ENCODE measurements at regions not wholly inside any gene's neighbourhood (a gene's known extent, or its start where the extent isn't known, plus 50 kb on each side); places are given as distances from the start of the nearest gene placed in this dataset.

DNA sequence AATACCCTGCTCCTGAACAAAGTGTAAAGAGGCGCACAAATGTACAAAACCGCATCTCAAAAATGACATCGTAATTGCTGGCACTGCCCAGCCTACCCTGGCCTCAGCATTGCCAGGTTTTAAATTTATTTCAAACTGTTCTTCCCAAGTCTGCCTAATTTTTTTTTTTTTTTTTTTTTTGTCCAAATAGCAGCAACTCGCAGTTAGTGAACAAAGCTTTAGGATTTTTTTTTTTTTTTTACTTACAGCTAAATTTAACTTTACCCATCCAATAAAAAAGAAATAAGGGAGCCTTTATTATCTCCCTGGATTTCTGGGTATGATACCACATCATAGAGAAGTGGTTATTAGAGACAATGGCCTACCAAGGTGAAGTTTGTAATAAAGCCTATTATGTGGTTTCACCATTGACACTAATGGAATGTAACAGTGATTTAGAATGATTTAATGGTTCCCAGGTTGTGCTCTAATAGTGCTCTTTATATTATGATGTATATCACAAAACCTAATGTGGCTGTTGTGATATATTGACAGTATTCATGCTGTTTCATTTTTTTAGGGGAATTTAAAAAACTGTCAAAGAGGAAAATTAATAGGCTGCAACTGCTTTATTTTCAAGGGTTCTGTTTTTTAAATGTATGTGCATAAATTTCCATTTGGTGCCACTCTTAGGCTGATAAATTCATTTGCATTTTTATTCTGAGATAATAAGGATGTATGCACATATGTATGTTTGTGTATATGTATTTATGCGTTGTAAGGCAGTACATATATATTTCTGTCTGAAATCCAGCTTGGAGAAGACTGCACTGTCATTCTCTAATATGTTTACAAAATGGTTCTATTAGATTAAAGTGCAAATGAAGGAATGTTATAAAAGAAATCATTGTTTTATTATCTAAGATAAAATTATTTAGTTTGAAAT, 309.0 kb downstream of the TFEC start:
- H3K4me3 ChIP-seq (ENCODE audit: low read depth, low read length, poor library complexity, severe bottlenecking), result no peak overlapping the region
- H3K27ac ChIP-seq (ENCODE audit: low read depth, low read length, poor library complexity, severe bottlenecking), result no peak overlapping the region
- no peak for TF ChIP-seq EZH2phosphoT487 (IDR thresholded peaks at IDR 0.05; ENCODE audit: borderline replicate concordance, low read depth, low read length)
- TF ChIP-seq, protein P1, sequence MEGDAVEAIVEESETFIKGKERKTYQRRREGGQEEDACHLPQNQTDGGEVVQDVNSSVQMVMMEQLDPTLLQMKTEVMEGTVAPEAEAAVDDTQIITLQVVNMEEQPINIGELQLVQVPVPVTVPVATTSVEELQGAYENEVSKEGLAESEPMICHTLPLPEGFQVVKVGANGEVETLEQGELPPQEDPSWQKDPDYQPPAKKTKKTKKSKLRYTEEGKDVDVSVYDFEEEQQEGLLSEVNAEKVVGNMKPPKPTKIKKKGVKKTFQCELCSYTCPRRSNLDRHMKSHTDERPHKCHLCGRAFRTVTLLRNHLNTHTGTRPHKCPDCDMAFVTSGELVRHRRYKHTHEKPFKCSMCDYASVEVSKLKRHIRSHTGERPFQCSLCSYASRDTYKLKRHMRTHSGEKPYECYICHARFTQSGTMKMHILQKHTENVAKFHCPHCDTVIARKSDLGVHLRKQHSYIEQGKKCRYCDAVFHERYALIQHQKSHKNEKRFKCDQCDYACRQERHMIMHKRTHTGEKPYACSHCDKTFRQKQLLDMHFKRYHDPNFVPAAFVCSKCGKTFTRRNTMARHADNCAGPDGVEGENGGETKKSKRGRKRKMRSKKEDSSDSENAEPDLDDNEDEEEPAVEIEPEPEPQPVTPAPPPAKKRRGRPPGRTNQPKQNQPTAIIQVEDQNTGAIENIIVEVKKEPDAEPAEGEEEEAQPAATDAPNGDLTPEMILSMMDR (conservative IDR thresholded peaks at IDR 0.05; ENCODE audit: low read length), result no peak
- no peaks in the 10 kb centered on the region for H3K9me3 ChIP-seq (ENCODE audit: low read length)
- intact Hi-C loops (cut with micrococcal nuclease; ENCODE audit: unreplicated experiment), result no loop called here
- H3K4me2 ChIP-seq (ENCODE audit: low read length), result no peak overlapping the region
- ChIA-PET CTCF (ENCODE audit: unreplicated experiment) (interaction anchor here (0.6 kb wide), 1 partner anchor 34 kb away, joined by 3 read pairs; no protein-coding TSS in a partner anchor), POLR2A (interaction anchor here (0.6 to 1.0 kb wide), 2 partner anchors 36 to 55 kb away, joined by 3 to 5 read pairs; no protein-coding TSS in a partner anchor)
- no peak overlapping the region for H2AFZ ChIP-seq (ENCODE audit: low read length)
- H3K9me2 ChIP-seq (ENCODE audit: insufficient read depth, low read length), result no peaks in the 10 kb centered on the region
- no peaks in the 10 kb centered on the region for H3K4me1 ChIP-seq (ENCODE audit: insufficient read depth, low read length, poor library complexity, severe bottlenecking)
- no peaks in the 10 kb centered on the region for H4K20me1 ChIP-seq (ENCODE audit: insufficient read depth, low read length)
- H3K79me2 ChIP-seq (ENCODE audit: insufficient read depth, low read depth, low read length), result no peaks in the 10 kb centered on the region
- no peak for DNase-seq (ENCODE audit: low spot score)
- BruUV-seq (replicated peaks), result no TSS peak
- H3K36me3 ChIP-seq (ENCODE audit: insufficient read depth, low read length), result no peaks in the 10 kb centered on the region

DNA sequence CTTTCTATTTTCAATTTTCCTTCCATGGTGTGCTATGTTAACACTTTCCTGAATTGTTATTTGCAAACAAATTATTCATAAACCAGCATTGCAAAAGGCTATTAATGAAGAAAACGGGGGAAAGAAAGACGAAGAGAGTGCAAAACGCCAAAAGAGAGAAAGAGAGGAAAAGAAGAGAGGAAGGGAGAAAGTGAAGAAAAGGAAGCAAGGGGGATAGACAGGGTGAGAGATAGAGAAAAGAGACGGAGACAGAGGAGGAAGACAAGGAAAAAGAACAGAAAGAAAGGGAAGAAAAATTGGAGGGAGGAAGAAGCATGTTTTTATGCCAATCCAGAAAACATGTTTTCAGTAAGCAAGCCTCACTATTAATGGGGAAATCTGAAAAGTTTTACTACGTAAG, 310.6 kb downstream of the TFEC start:
- H3K4me1 ChIP-seq (ENCODE audit: insufficient read depth, low read length, poor library complexity, severe bottlenecking), result no peaks in the 10 kb centered on the region
- H3K36me3 ChIP-seq (ENCODE audit: insufficient read depth, low read length), result no peaks in the 10 kb centered on the region
- no peaks in the 10 kb centered on the region for H3K9me3 ChIP-seq (ENCODE audit: low read length)
- CTCF ChIA-PET (ENCODE audit: unreplicated experiment), result no interaction called here
- no peak for DNase-seq (ENCODE audit: low spot score)
- no peaks in the 10 kb centered on the region for H3K9me2 ChIP-seq (ENCODE audit: insufficient read depth, low read length)
- no peak overlapping the region for H3K4me3 ChIP-seq (ENCODE audit: low read depth, low read length, poor library complexity, severe bottlenecking)
- no peaks in the 10 kb centered on the region for H4K20me1 ChIP-seq (ENCODE audit: insufficient read depth, low read length)
- H3K27ac ChIP-seq (ENCODE audit: low read depth, low read length, poor library complexity, severe bottlenecking), result no peak overlapping the region
- TF ChIP-seq, protein P1 (conservative IDR thresholded peaks at IDR 0.05; ENCODE audit: low read length), result no peak
- TF ChIP-seq EZH2phosphoT487 (IDR thresholded peaks at IDR 0.05; ENCODE audit: borderline replicate concordance, low read depth, low read length), result no peak
- no peaks in the 10 kb centered on the region for H3K79me2 ChIP-seq (ENCODE audit: insufficient read depth, low read depth, low read length)
- H3K4me2 ChIP-seq (ENCODE audit: low read length), result no peak overlapping the region
- H2AFZ ChIP-seq (ENCODE audit: low read length), result no peak overlapping the region
- BruUV-seq (replicated peaks), result no TSS peak
- POLR2A ChIA-PET, result no interaction called here
- intact Hi-C loops (cut with micrococcal nuclease; ENCODE audit: unreplicated experiment), result no loop called here

DNA sequence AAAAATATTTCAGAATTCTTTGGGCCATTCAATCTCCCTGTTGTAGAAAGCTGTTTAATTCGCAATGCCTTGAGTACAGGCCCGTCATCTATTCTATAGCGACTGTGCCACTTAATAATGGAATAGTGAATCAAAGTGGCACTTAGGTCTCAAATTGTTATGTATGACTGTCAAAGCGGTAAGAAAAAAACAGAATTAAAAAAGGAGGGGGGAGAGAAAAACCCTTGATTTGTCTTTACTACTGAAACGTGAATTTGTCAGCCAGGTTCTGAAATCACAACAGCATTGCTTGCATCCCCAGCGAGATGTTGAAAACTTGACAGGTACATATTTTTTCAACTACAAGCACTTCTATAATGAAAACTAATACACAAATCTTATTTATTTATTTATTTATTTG, 320.9 kb downstream of the TFEC start:
- no peak overlapping the region for H3K4me2 ChIP-seq (ENCODE audit: low read length)
- no peaks in the 10 kb centered on the region for H4K20me1 ChIP-seq (ENCODE audit: insufficient read depth, low read length)
- H3K79me2 ChIP-seq (ENCODE audit: insufficient read depth, low read depth, low read length), result no peaks in the 10 kb centered on the region
- ChIA-PET POLR2A (no interaction called here), CTCF (ENCODE audit: unreplicated experiment) (no interaction called here)
- no peaks in the 10 kb centered on the region for H3K4me1 ChIP-seq (ENCODE audit: insufficient read depth, low read length, poor library complexity, severe bottlenecking)
- intact Hi-C loops (cut with micrococcal nuclease; ENCODE audit: unreplicated experiment), result no loop called here
- H2AFZ ChIP-seq (ENCODE audit: low read length), result no peak overlapping the region
- H3K9me3 ChIP-seq (ENCODE audit: low read length), result no peaks in the 10 kb centered on the region
- H3K27ac ChIP-seq (ENCODE audit: low read depth, low read length, poor library complexity, severe bottlenecking), result no peak overlapping the region
- H3K36me3 ChIP-seq (ENCODE audit: insufficient read depth, low read length), result no peaks in the 10 kb centered on the region
- H3K4me3 ChIP-seq (ENCODE audit: low read depth, low read length, poor library complexity, severe bottlenecking), result no peak overlapping the region
- DNase-seq (ENCODE audit: low spot score), result no peak
- no peak for TF ChIP-seq EZH2phosphoT487 (IDR thresholded peaks at IDR 0.05; ENCODE audit: borderline replicate concordance, low read depth, low read length)
- TF ChIP-seq, protein P1 (conservative IDR thresholded peaks at IDR 0.05; ENCODE audit: low read length), result no peak
- BruUV-seq (replicated peaks), result no TSS peak
- no peaks in the 10 kb centered on the region for H3K9me2 ChIP-seq (ENCODE audit: insufficient read depth, low read length)
